K562 (cell line): ENCODE measurements at regions not wholly inside any gene's neighbourhood (a gene's known extent, or its start where the extent isn't known, plus 50 kb on each side); places are given as distances from the start of the nearest gene placed in this dataset.

Experiments
- ATAC-seq: fragments of 200-7000 bp; cut with Tn5 transposase; 3 replicates; pipeline ENCODE4 v1.9.1; 2020; ENCODE audit warnings: moderate library complexity
- BruUV-seq: library from RNA; stranded (reverse); fragments of 400-500 nt; replicated peaks from 2 replicates; lab custom pipeline; 2021; lab: Mats Ljungman, UMichigan
- CTCF ChIA-PET: fragments of 300-600 bp; formaldehyde crosslinking; extraction: SDS; loops from one replicate; lab custom pipeline; 2021; ENCODE audit warnings: low intra/inter-chr PET ratio; lab: Yijun Ruan, JAX
- POLR2A ChIA-PET: fragments of 300-600, 350-650 bp; sonication (Branson Sonifier 250); formaldehyde crosslinking; extraction: SDS; loops from one replicate; lab custom pipeline; 2021; ENCODE audit warnings: antibody characterized with exemption, inconsistent platforms; lab: Yijun Ruan, JAX
- DNase-seq, 4 experiments: peaks; one replicate each; pipeline versions ENCODE4 v3.0.0 to v3.0.0-alpha.2; 2011 to 2018; ENCODE audit warnings: low spot score in 3 of 4, mixed read lengths in 3 of 4; ENCODE audit errors: extremely low read depth in 1 of 4
- FAIRE-seq: peaks from 2 replicates; lab custom pipeline; 2011; peaks lifted over from hg19 to GRCh38; lab: Jason Lieb, UNC
- H2AFZ ChIP-seq: 2 replicates; pipeline ENCODE4 v1.6.0; 2011; ENCODE audit warnings: low read depth, low read length, control low read depth, inconsistent platforms
- H3K27ac ChIP-seq: fragments of 200-600 bp; 3 replicates; pipeline ENCODE4 v1.8.0; 2011; ENCODE audit warnings: low read depth, mild to moderate bottlenecking, control low read depth, inconsistent platforms, low read length, moderate library complexity, mixed read lengths; ENCODE audit errors: extremely low read depth
- H3K27me3 ChIP-seq, 2 experiments: fragments of 300-600 bp in 1 of 2; 2 replicates in 1 of 2; 3 replicates in 1 of 2; pipeline versions ENCODE4 v1.6.0 to v1.8.0; 2011; ENCODE audit warnings: inconsistent platforms in 2 of 2, low read length in 2 of 2, mild to moderate bottlenecking in 1 of 2, mixed read lengths in 1 of 2, moderate library complexity in 1 of 2; ENCODE audit not compliant: control insufficient read depth in 2 of 2, insufficient read depth in 2 of 2
- H3K36me3 ChIP-seq: fragments of 300-600 bp; 3 replicates; pipeline ENCODE4 v1.8.0; 2011; ENCODE audit warnings: mild to moderate bottlenecking, low read length, inconsistent platforms; ENCODE audit not compliant: control insufficient read depth, insufficient read depth
- H3K4me1 ChIP-seq, 2 experiments: fragments of 200-600 bp in 1 of 2; replicated peaks in 1 of 2; 2 replicates in 1 of 2; 3 replicates in 1 of 2; pipeline versions ENCODE4 v1.5.1 to v1.8.0; 2011; ENCODE audit warnings: inconsistent platforms in 2 of 2, low read length in 2 of 2, mild to moderate bottlenecking in 1 of 2, mixed read lengths in 1 of 2, moderate library complexity in 1 of 2; ENCODE audit not compliant: control insufficient read depth in 2 of 2, insufficient read depth in 2 of 2
- H3K4me2 ChIP-seq: 2 replicates; pipeline ENCODE4 v1.6.1; 2011; ENCODE audit warnings: low read length, control low read depth, inconsistent platforms, mixed read lengths; ENCODE audit not compliant: insufficient read depth
- H3K4me3 ChIP-seq: fragments of 200-600 bp; sonication (generic), shearing (Covaris generic); 2 replicates; pipeline ENCODE4 v1.5.1; 2016; ENCODE audit warnings: control low read depth, inconsistent platforms
- H3K79me2 ChIP-seq: fragments of 200-600 bp; 3 replicates; pipeline ENCODE4 v1.8.0; 2011; ENCODE audit warnings: low read length, inconsistent platforms; ENCODE audit not compliant: control insufficient read depth, insufficient read depth
- H3K9ac ChIP-seq, 2 experiments: 2 replicates each; pipeline versions ENCODE4 v1.6.0 to v1.6.1; 2011; ENCODE audit warnings: low read depth in 2 of 2, low read length in 2 of 2, control low read depth in 1 of 2, inconsistent platforms in 1 of 2, mild to moderate bottlenecking in 1 of 2, mixed read lengths in 1 of 2; ENCODE audit not compliant: insufficient read depth in 1 of 2
- H3K9me1 ChIP-seq: one replicate; pipeline ENCODE4 v1.6.0; 2011; ENCODE audit warnings: inconsistent platforms, mild to moderate bottlenecking, low read length, moderate library complexity; ENCODE audit not compliant: control insufficient read depth, insufficient read depth
- H3K9me3 ChIP-seq: replicated peaks from 2 replicates; pipeline ENCODE4 v1.5.1; 2011; ENCODE audit warnings: low read depth, low read length, inconsistent platforms; ENCODE audit not compliant: control insufficient read depth, insufficient read depth
- H4K20me1 ChIP-seq: replicated peaks from 2 replicates; pipeline ENCODE4 v1.6.1; 2011; ENCODE audit warnings: low read length, inconsistent platforms, mixed read lengths; ENCODE audit not compliant: control insufficient read depth, insufficient read depth
- ARNT ChIP-seq, 2 experiments: fragments of 450-650 bp; IDR thresholded peaks; 2 replicates each; pipeline ENCODE4 v1.6.1; 2016; ENCODE audit warnings: mild to moderate bottlenecking in 1 of 2
- BRCA1 ChIP-seq, 2 experiments: fragments of 450-650 bp in 1 of 2; sonication (generic) in 1 of 2; formaldehyde crosslinking in 1 of 2; IDR thresholded peaks; 2 replicates each; pipeline versions ENCODE4 v1.5.0 to v1.6.1; 2017 to 2020; ENCODE audit warnings: mild to moderate bottlenecking in 1 of 2, missing genetic modification reagents in 1 of 2
- NFXL1 ChIP-seq: fragments of 450-650 bp; formaldehyde crosslinking; IDR thresholded peaks from 2 replicates; pipeline ENCODE4 v1.4.0; 2021; ENCODE audit warnings: mild to moderate bottlenecking
- PML ChIP-seq: IDR thresholded peaks from 2 replicates; pipeline ENCODE4 v1.6.1; 2012; ENCODE audit warnings: low read length, inconsistent platforms
- SOX6 ChIP-seq: fragments of 450-650 bp; IDR thresholded peaks from 2 replicates; pipeline ENCODE4 v1.6.1; 2014; ENCODE audit warnings: mild to moderate bottlenecking
- WGBS: fragments of 100-300 bp; shearing (Covaris generic); methylation state at CpG from one replicate; pipeline ENCODE4 v1.1.6; 2016; ENCODE audit warnings: low coverage, mixed read lengths; ENCODE audit not compliant: insufficient coverage; ENCODE audit errors: missing lambda C conversion rate; 5-methylcytosine and 5-hydroxymethylcytosine counted together
- in situ Hi-C: fragments of 300-500 bp; cut with MboI; formaldehyde crosslinking; loops from 4 replicates; pipeline ENCODE4 v1.15.0; 2018; ENCODE audit warnings: inconsistent platforms, mixed read lengths
- intact Hi-C: fragments of 100-400 bp; cut with micrococcal nuclease; formaldehyde crosslinking; loops from 2 replicates; pipeline ENCODE4 v1.14.2; 2022
- TF ChIP-seq, protein P1 (sequence below), 3 experiments: IDR thresholded peaks in 2 of 3; conservative IDR thresholded peaks in 1 of 3; 2 replicates each; pipeline ENCODE4 v1.5.1; 2011 to 2012; ENCODE audit warnings: low read length in 3 of 3, mild to moderate bottlenecking in 3 of 3, control low read depth in 2 of 3, improper control_type of control experiment in 1 of 3, inconsistent platforms in 1 of 3, low read depth in 1 of 3, mixed read lengths in 1 of 3, moderate library complexity in 1 of 3; ENCODE audit not compliant: insufficient read depth in 2 of 3
- TF ChIP-seq, protein P2 (sequence below): fragments of 450-650 bp; formaldehyde crosslinking; IDR thresholded peaks from 2 replicates; pipeline ENCODE4 v1.4.0; 2020; ENCODE audit warnings: mild to moderate bottlenecking

DNA sequence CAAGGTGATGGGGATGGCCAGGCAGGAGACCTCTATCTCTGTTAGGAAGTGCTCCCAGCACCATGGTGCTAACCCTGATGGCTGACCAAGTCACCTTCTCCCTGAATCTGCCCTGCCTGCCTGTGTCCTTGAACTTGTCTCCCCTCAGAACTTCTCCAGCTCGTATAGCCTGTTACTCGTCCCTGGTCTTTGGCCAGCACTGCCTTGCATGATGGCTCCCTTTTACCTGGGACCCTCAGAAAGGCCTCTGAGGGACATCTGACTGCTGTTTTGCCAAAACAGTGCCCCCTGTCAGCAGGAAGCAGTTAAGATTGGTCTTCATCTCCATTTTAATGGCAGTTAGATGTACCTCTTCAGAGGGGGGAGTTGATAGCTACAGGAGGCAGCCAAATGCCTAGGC is 148.3 kb downstream of the RHOU start:
- TF ChIP-seq, protein P1, sequence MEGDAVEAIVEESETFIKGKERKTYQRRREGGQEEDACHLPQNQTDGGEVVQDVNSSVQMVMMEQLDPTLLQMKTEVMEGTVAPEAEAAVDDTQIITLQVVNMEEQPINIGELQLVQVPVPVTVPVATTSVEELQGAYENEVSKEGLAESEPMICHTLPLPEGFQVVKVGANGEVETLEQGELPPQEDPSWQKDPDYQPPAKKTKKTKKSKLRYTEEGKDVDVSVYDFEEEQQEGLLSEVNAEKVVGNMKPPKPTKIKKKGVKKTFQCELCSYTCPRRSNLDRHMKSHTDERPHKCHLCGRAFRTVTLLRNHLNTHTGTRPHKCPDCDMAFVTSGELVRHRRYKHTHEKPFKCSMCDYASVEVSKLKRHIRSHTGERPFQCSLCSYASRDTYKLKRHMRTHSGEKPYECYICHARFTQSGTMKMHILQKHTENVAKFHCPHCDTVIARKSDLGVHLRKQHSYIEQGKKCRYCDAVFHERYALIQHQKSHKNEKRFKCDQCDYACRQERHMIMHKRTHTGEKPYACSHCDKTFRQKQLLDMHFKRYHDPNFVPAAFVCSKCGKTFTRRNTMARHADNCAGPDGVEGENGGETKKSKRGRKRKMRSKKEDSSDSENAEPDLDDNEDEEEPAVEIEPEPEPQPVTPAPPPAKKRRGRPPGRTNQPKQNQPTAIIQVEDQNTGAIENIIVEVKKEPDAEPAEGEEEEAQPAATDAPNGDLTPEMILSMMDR (IDR thresholded peaks at IDR 0.05 in 2 of 3, conservative IDR thresholded peaks at IDR 0.05 in 1 of 3; ENCODE audit: insufficient read depth in 2 of 3, low read depth in 1 of 3, low read length in 3 of 3): 0 out of 6 replicates have a peak, but pooled peaks of 1 of the 3 experiments have one; percentile 30
- TF ChIP-seq PML: no peak
- POLR2A ChIA-PET: no interaction called here
- WGBS: 0% methylated on average over 2 of the region's 2 CpGs

DNA sequence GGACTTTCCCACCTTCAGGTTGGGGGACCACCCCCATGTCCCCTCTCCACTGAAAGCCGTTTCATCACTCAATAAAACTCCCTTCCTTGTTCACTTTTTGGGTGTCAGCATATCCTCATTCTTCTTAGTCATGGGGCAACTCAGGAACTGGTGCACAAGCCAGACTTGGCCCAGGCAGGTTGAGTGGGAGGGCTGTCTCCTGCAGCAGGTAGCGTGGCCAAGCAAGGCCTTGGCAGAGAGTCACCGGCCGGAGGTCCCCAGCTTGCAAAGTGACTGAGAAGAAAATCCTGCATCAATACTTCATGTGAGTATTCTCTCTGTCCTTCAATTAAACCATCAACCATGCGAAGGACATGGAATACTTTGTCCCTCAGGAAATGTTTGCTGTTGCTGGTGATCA is 148.9 kb downstream of the RHOU start:
- CTCF ChIA-PET: no interaction called here
- BruUV-seq: no TSS peak
- DNase-seq (no peak), FAIRE-seq (no peak), ATAC-seq (no peak)
- H3K9me1 ChIP-seq: no peaks in the 10 kb centered on the region
- H3K79me2 ChIP-seq: no peaks in the 10 kb centered on the region
- no peaks in the 10 kb centered on the region for H3K36me3 ChIP-seq
- no peak overlapping the region for H3K4me3 ChIP-seq
- POLR2A ChIA-PET: no interaction called here
- no peak overlapping the region for H2AFZ ChIP-seq
- H3K4me2 ChIP-seq: no peak overlapping the region
- in situ Hi-C loops (no loop called here), intact Hi-C loops (no loop called here)
- WGBS: 2% methylated on average over 5 of the region's 5 CpGs
- no peak overlapping the region for H3K9ac ChIP-seq
- no peaks in the 10 kb centered on the region for H4K20me1 ChIP-seq
- peaks cover 0 to 2% of the 10 kb centered on the region in 2 experiments; a peak in 1 of 5 replicates for H3K27me3 ChIP-seq
- H3K27ac ChIP-seq: no peak overlapping the region
- no peaks in the 10 kb centered on the region for H3K9me3 ChIP-seq
- no peaks in the 10 kb centered on the region for H3K4me1 ChIP-seq
- TF ChIP-seq, protein P2, sequence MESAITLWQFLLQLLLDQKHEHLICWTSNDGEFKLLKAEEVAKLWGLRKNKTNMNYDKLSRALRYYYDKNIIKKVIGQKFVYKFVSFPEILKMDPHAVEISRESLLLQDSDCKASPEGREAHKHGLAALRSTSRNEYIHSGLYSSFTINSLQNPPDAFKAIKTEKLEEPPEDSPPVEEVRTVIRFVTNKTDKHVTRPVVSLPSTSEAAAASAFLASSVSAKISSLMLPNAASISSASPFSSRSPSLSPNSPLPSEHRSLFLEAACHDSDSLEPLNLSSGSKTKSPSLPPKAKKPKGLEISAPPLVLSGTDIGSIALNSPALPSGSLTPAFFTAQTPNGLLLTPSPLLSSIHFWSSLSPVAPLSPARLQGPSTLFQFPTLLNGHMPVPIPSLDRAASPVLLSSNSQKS (CRISPR knock-in tag): no peak
- no peak for TF ChIP-seq SOX6
- no peak for TF ChIP-seq ARNT (IDR thresholded peaks at IDR 0.05)
- TF ChIP-seq NFXL1: no peak
- no peak for TF ChIP-seq BRCA1 (IDR thresholded peaks at IDR 0.05)
- TF ChIP-seq BRCA1 (CRISPR knock-in tag; IDR thresholded peaks at IDR 0.05): no peak

More for the DNA sequence above, 148.3 kb downstream of the RHOU start:
- FAIRE-seq (no peak), DNase-seq (no peak), ATAC-seq (no peak)
- no peak overlapping the region for H3K27ac ChIP-seq
- intact Hi-C loops: no loop called here
- no peaks in the 10 kb centered on the region for H3K79me2 ChIP-seq
- no TSS peak for BruUV-seq
- H3K36me3 ChIP-seq: no peaks in the 10 kb centered on the region
- H3K27me3 ChIP-seq: peaks cover 0 to 2% of the 10 kb centered on the region in 2 experiments; a peak in 1 of 5 replicates
- H3K9me3 ChIP-seq: no peaks in the 10 kb centered on the region
- in situ Hi-C loops: no loop called here
- no peaks in the 10 kb centered on the region for H3K9me1 ChIP-seq
- no peak overlapping the region for H2AFZ ChIP-seq
- H3K4me3 ChIP-seq: no peak overlapping the region
- no peaks in the 10 kb centered on the region for H3K4me1 ChIP-seq
- CTCF ChIA-PET: no interaction called here
- no peak overlapping the region for H3K9ac ChIP-seq
- no peak overlapping the region for H3K4me2 ChIP-seq
- H4K20me1 ChIP-seq: no peaks in the 10 kb centered on the region
